Aorta (tissue), 5 donors: ENCODE measurements at regions not wholly inside any gene's neighbourhood (a gene's known extent, or its start where the extent isn't known, plus 50 kb on each side); places are given as distances from the start of the nearest gene placed in this dataset.
"Not testable (repeated sequence)": the region's sequence is repeated elsewhere in the genome, so short reads cannot be mapped to it uniquely, and the experiment has no call there.

Source experiments
- ATAC-seq: fragments of 200-7000 bp; cut with Tn5 transposase; one replicate; pipeline ENCODE4 v1.9.1; 2022; ENCODE audit warnings: moderate library complexity; ENCODE audit not compliant: low FRiP score
- DNase-seq, 2 donors: peaks; one replicate each; pipeline ENCODE4 v3.0.0-alpha.2; 2020
- H3K27ac ChIP-seq, 2 donors: one replicate each; pipeline ENCODE4 v1.5.1; 2013; ENCODE audit warnings: low read length in 2 of 2, mild to moderate bottlenecking in 2 of 2, moderate library complexity in 2 of 2, control low read depth in 1 of 2, inconsistent platforms in 1 of 2, low read depth in 1 of 2
- H3K27me3 ChIP-seq, 2 donors: one replicate each; pipeline ENCODE4 v1.6.1; 2013; ENCODE audit warnings: control low read depth in 1 of 2, low read length in 1 of 2, mild to moderate bottlenecking in 1 of 2, moderate library complexity in 1 of 2; ENCODE audit not compliant: insufficient read depth in 2 of 2, control insufficient read depth in 1 of 2
- H3K36me3 ChIP-seq, 2 donors: one replicate each; pipeline ENCODE4 v1.6.1; 2013; ENCODE audit warnings: control low read depth in 1 of 2, low read length in 1 of 2, mild to moderate bottlenecking in 1 of 2; ENCODE audit not compliant: insufficient read depth in 2 of 2, control insufficient read depth in 1 of 2
- H3K4me1 ChIP-seq, 2 donors: one replicate each; pipeline ENCODE4 v1.6.1; 2013; ENCODE audit warnings: low read length in 2 of 2, control low read depth in 1 of 2, mild to moderate bottlenecking in 1 of 2, moderate library complexity in 1 of 2; ENCODE audit not compliant: insufficient read depth in 2 of 2, control insufficient read depth in 1 of 2
- H3K4me3 ChIP-seq, 2 donors: one replicate each; pipeline ENCODE4 v1.5.1; 2013; ENCODE audit warnings: low read length in 2 of 2, control low read depth in 1 of 2, mild to moderate bottlenecking in 1 of 2
- H3K9me3 ChIP-seq: one replicate; pipeline ENCODE4 v1.6.1; 2013; ENCODE audit warnings: mild to moderate bottlenecking, low read length; ENCODE audit not compliant: control insufficient read depth
- WGBS, 2 donors: extraction: QIAGEN DNeasy Blood & Tissue Kit; methylation state at CpG; one replicate each; pipeline ENCODE4 v1.1.7; 2013; 5-methylcytosine and 5-hydroxymethylcytosine counted together
- intact Hi-C, 2 donors: fragments of 100-400 bp; cut with DNase I; formaldehyde crosslinking; loops; one replicate each; pipeline versions ENCODE4 v1.14.2 to v1.15.0; 2022
- donor health status: healthy with polysubstance abuse.
- donor health status: Bipolar disorder and iron deficiency.
- donor health status: DM: no; HTN: no; CAD: no.
- donor health status: DM: no; HTN: no; CAD: no.
- donor health status: DM: yes; HTN: yes; CAD: no.

- DNase-seq, intact Hi-C loops, H3K4me3 ChIP-seq, H3K27me3 ChIP-seq, H3K36me3 ChIP-seq, H3K9me3 ChIP-seq, H3K4me1 ChIP-seq, ATAC-seq, H3K27ac ChIP-seq: not testable (repeated sequence)
- 91 to 93% methylated on average over 5 of the region's 5 CpGs for whole genome bisulfite sequencing, 2 donors
These were observed 78.2 kb upstream of the PDZD8 start for GRCh38 chr10:117453484-117453883.

GRCh38 chr10:117450940-117451339, 75.7 kb upstream of the PDZD8 start:
- intact Hi-C loops, result no loop called here
- Histone ChIP-seq H3K36me3 (no peaks in the 10 kb centered on the region), H3K9me3 (no peaks in the 10 kb centered on the region), H3K27me3 (no peaks in the 10 kb centered on the region), H3K4me1 (no peaks in the 10 kb centered on the region), H3K4me3 (no peak overlapping the region), H3K27ac (no peak overlapping the region)
- ATAC-seq (peak; percentile 73), DNase-seq (no peak)
- WGBS, 2 donors, result 9 to 12% methylated on average over 2 of the region's 2 CpGs

- intact Hi-C loops, result loop anchor here in 1 of 2 donors (5.0 kb wide), 1 partner anchor 88 kb away; no protein-coding TSS in a partner anchor
- DNase-seq (peak in 1 of 2 donors; percentile 58), ATAC-seq (peak; percentile 45)
- WGBS, 2 donors, result 27 to 48% methylated on average over 6 of the region's 6 CpGs
- H3K27ac ChIP-seq, result no peak overlapping the region
- H3K36me3 ChIP-seq, result no peaks in the 10 kb centered on the region
- no peak overlapping the region for H3K4me3 ChIP-seq
- no peaks in the 10 kb centered on the region for H3K9me3 ChIP-seq
- H3K27me3 ChIP-seq, result no peaks in the 10 kb centered on the region
- H3K4me1 ChIP-seq, result no peaks in the 10 kb centered on the region
These were observed 74.4 kb upstream of the PDZD8 start for GRCh38 chr10:117449636-117450035.

GRCh38 chr10:117448802-117449201, 73.6 kb upstream of the PDZD8 start:
- Histone ChIP-seq H3K4me3 (no peak overlapping the region), H3K27ac (no peak overlapping the region), H3K36me3 (no peaks in the 10 kb centered on the region), H3K9me3 (no peaks in the 10 kb centered on the region), H3K27me3 (no peaks in the 10 kb centered on the region), H3K4me1 (no peaks in the 10 kb centered on the region)
- 21 to 31% methylated on average over 5 of the region's 5 CpGs for WGBS, 2 donors
- intact Hi-C loops, result loop anchor here in 1 of 2 donors (5.0 kb wide), 1 partner anchor 88 kb away; no protein-coding TSS in a partner anchor
- DNase-seq (no peak), ATAC-seq (no peak)

GRCh38 chr10:117445992-117446391, 70.8 kb upstream of the PDZD8 start:
- Histone ChIP-seq H3K27ac (no peak overlapping the region), H3K27me3 (no peaks in the 10 kb centered on the region), H3K9me3 (no peaks in the 10 kb centered on the region), H3K4me1 (no peaks in the 10 kb centered on the region), H3K36me3 (no peaks in the 10 kb centered on the region), H3K4me3 (no peak overlapping the region)
- no peak for DNase-seq
- no peak for ATAC-seq
- intact Hi-C loops, result loop anchor here in 1 of 2 donors (5.0 kb wide), 1 partner anchor 91 kb away; no protein-coding TSS in a partner anchor
- WGBS, 2 donors, result 74 to 96% methylated on average over 3 of the region's 3 CpGs

- intact Hi-C loops, result loop anchor here (5.0 kb wide), 4 partner anchors 33 to 93 kb away; partner anchors contain the start of gene PDZD8 (in 1 of the 2)
- Histone ChIP-seq H3K4me1 (no peaks in the 10 kb centered on the region), H3K9me3 (no peaks in the 10 kb centered on the region), H3K36me3 (no peaks in the 10 kb centered on the region), H3K4me3 (no peak overlapping the region), H3K27ac (no peak overlapping the region), H3K27me3 (no peaks in the 10 kb centered on the region)
- no peak for DNase-seq
- ATAC-seq, result no peak
- WGBS, 2 donors, result 98% methylated on average over 4 of the region's 4 CpGs
These were observed 69.3 kb upstream of the PDZD8 start for GRCh38 chr10:117444497-117445040.

- DNase-seq (no peak), ATAC-seq (no peak)
- Histone ChIP-seq H3K36me3 (no peaks in the 10 kb centered on the region), H3K27ac (no peak overlapping the region), H3K4me3 (no peak overlapping the region), H3K27me3 (no peaks in the 10 kb centered on the region), H3K4me1 (no peaks in the 10 kb centered on the region), H3K9me3 (no peaks in the 10 kb centered on the region)
- intact Hi-C loops, result loop anchor here (5.0 kb wide), 3 partner anchors 34 to 66 kb away; partner anchors contain the start of gene PDZD8 (in 1 of the 2)
- WGBS, 2 donors, result 85 to 93% methylated on average over 6 of the region's 6 CpGs
These were observed 68.4 kb upstream of the PDZD8 start for GRCh38 chr10:117443686-117444041.

GRCh38 chr10:117442944-117443685, 67.9 kb upstream of the PDZD8 start:
- intact Hi-C loops, result loop anchor here (5.0 kb wide), 3 partner anchors 34 to 66 kb away; partner anchors contain the start of gene PDZD8 (in 1 of the 2)

GRCh38 chr10:117442521-117442920, 67.3 kb upstream of the PDZD8 start:
- no peak overlapping the region for H3K4me3 ChIP-seq

More at GRCh38 chr10:117442944-117443685, 67.9 kb upstream of the PDZD8 start:
- no peak overlapping the region for H3K4me3 ChIP-seq
- ATAC-seq (peak; percentile 86), DNase-seq (peak; percentile 90 to 96)
- no peaks in the 10 kb centered on the region for H3K27me3 ChIP-seq
- no peaks in the 10 kb centered on the region for H3K36me3 ChIP-seq
- 16 to 17% methylated on average over 15 of the region's 15 CpGs for WGBS, 2 donors
- H3K4me1 ChIP-seq, result no peaks in the 10 kb centered on the region
- H3K9me3 ChIP-seq, result no peaks in the 10 kb centered on the region
- H3K27ac ChIP-seq, result no peak overlapping the region

More at GRCh38 chr10:117442521-117442920, 67.3 kb upstream of the PDZD8 start:
- intact Hi-C loops, result loop anchor here (5.0 kb wide), 3 partner anchors 35 to 65 kb away; partner anchors contain the start of gene PDZD8 (in 1 of the 2)
- no peaks in the 10 kb centered on the region for H3K4me1 ChIP-seq
- no peak overlapping the region for H3K27ac ChIP-seq
- no peaks in the 10 kb centered on the region for H3K27me3 ChIP-seq
- peak in 1 of 2 donors; percentile 69 for DNase-seq
- H3K36me3 ChIP-seq, result no peaks in the 10 kb centered on the region
- no peaks in the 10 kb centered on the region for H3K9me3 ChIP-seq
- peak; percentile 62 for ATAC-seq
- WGBS, 2 donors, result 10 to 21% methylated on average over 6 of the region's 6 CpGs
